Activated naive CD4-positive, alpha-beta T cell treated with anti-CD3 and anti-CD28 coated beads, Interleukin-2, amount 50 U/mL, for 72 hours (primary cell): ENCODE measurements at regions not wholly inside any gene's neighbourhood (a gene's known extent, or its start where the extent isn't known, plus 50 kb on each side); places are given as distances from the start of the nearest gene placed in this dataset.
A peak's percentile ranks its signal among the peaks of the same experiment; 100 is the strongest.

Experiments used
- ATAC-seq, 2 donors: fragments of 150-1000 bp; cut with Tn5 transposase; 2 replicates each; pipeline ENCODE4 v1.10.0; 2021; ENCODE audit warnings: mild to moderate bottlenecking in 2 of 2, moderate library complexity in 2 of 2
- DNase-seq, 2 donors: peaks; one replicate each; pipeline ENCODE4 v3.0.0; 2021 to 2022; ENCODE audit warnings: low spot score in 2 of 2
- H3K27ac Mint-ChIP-seq, 2 donors: one replicate each; pipeline ENCODE4 v1.8.0; 2022; ENCODE audit warnings: mild to moderate bottlenecking in 2 of 2, mixed read lengths in 2 of 2
- H3K36me3 Mint-ChIP-seq, 2 donors: one replicate each; pipeline ENCODE4 v1.8.0; 2022; ENCODE audit warnings: mixed read lengths in 2 of 2
- H3K9me3 Mint-ChIP-seq, 2 donors: one replicate each; pipeline ENCODE4 v1.8.0; 2022; ENCODE audit warnings: mixed read lengths in 2 of 2

- no peak for DNase-seq
- Mint-ChIP-seq H3K9me3 (no peaks in the 10 kb centered on the region), H3K36me3 (no peaks in the 10 kb centered on the region), H3K27ac (no peak overlapping the region)
- no peak for ATAC-seq
Measured at GRCh38 chr12:4014444-4014843, 141.2 kb upstream of the PARP11 start.

DNA sequence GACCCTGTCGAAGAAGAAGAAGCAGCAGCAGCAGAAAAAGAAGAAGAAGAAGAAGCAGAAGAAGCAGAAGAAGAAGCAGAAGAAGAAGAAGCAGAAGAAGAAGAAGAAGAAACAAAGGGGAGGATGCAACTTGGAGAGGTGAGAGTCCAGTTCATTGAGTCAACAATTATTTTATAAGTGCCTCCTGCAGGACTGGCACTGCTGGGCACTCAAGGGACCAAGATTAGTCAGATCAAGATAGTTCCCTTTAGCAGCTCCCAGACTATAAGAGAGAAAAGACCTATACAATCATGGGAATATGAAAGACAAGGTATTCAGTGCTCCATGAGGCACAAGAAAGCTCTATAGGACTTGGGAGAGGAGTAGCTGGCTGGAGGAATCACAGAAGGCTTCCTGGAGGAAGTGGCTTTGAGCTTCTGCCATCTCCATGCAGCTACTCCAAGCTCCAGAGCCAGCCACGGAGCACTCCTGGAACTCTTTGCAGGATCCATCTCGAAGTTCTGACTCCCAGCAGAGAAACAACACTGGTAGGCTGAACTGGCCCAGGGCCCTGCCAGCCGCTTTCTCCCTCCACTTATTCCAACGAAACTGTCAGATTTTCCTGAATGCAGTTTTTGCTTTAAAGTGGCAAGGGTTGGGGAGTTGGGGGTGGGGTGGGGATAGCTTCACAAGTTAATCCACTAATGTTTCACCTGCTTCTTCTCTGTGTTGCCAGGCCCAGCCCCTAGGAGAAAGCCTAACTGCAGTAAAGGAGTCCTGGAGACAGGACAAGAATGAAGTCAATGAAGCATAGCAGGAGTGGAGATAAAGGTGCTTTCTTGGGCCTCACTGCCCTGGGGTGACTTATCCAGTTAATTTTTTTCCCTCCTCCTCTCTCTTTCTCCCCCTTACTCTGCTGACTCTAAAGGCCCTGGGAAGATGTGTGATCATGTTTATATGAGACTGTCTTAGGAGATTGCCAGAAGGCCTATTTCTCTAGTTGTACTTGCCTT lies 140.1 kb upstream of the PARP11 start:
- DNase-seq (no peak), ATAC-seq (no peak)
- H3K9me3 Mint-ChIP-seq: no peaks in the 10 kb centered on the region
- no peaks in the 10 kb centered on the region for H3K36me3 Mint-ChIP-seq
- no peak overlapping the region for H3K27ac Mint-ChIP-seq

GRCh38 chr12:4012073-4012472 lies 138.9 kb upstream of the PARP11 start:
- Mint-ChIP-seq H3K9me3 (no peaks in the 10 kb centered on the region), H3K27ac (no peak overlapping the region), H3K36me3 (no peaks in the 10 kb centered on the region)
- DNase-seq: no peak
- ATAC-seq: no peak

DNA sequence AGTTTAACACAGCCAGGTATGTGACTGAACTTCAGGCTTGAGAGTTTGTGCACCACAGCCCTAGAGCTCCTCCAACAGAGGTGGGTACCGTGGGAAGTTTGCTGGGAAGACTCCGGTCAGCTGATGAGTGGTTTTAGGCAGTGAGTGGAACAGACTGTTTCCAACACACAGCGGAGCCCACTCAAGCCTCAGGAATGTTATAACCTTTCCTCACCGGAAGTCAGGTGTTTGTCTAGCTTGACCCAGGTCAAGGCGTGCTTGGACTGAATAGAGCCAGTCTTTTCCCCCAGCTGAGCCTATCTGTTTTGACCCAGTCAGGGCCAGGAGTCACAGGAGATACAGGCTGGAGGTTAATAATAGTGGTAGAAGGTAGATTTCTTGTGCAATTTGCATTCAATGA lies 138.4 kb upstream of the PARP11 start:
- H3K27ac Mint-ChIP-seq: no peak overlapping the region
- no peaks in the 10 kb centered on the region for H3K9me3 Mint-ChIP-seq
- H3K36me3 Mint-ChIP-seq: no peaks in the 10 kb centered on the region
- DNase-seq (no peak), ATAC-seq (no peak)

- H3K9me3 Mint-ChIP-seq: no peaks in the 10 kb centered on the region
- H3K36me3 Mint-ChIP-seq: no peaks in the 10 kb centered on the region
- no peak overlapping the region for H3K27ac Mint-ChIP-seq
- ATAC-seq (no peak), DNase-seq (no peak)
Measured at GRCh38 chr12:4009979-4010704, 136.9 kb upstream of the PARP11 start.

DNA sequence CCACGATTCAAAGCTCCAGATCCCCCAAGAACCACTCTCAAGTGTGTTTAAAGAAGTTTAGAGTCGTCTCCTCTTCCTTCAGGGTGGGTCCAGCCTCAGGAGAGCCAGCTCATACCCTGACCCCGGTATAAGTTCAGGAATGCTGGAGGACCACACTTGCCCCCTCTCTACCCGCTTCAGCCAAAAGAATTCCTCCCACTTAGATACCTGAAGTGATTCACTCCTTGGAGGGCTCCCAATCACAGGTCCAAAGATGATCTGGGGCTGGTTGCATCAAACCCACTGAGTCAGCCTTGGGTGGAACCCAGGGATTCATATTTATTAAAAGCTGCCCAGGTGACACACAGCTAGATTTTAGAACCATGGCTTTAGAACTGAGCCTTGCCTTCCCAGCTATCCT lies 133.5 kb upstream of the PARP11 start:
- no peak overlapping the region for H3K27ac Mint-ChIP-seq
- ATAC-seq: no peak
- no peaks in the 10 kb centered on the region for H3K9me3 Mint-ChIP-seq
- H3K36me3 Mint-ChIP-seq: no peaks in the 10 kb centered on the region
- no peak for DNase-seq

DNA sequence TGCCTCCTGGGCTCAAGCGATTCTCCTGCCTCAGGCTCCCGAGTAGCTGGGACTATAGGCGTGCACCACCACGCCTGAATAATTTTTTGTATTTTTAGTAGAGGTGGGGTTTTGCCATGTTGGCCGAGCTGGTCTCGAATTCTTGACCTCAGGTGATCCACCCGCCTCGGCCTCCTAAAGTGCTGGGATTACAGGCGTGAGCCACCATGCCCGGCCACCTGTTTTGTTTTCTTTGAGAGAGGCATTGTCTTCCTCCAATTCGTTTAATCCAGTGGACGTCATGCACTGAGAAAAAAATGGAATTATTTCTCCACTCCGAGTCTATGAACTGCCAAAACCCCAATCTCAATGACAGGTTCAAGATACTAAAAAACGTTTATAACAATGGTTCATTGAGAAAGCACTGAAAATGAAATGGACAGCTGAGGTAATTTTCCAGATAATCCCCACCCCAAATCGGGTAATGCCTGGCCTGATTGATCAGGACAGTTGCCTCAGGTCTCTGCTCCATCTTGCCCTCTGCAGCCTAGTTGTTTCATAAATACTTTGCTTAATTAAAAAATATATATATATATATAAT lies 132.7 kb upstream of the PARP11 start:
- peaks cover 0 to 2% of the 10 kb centered on the region in 2 donors for H3K9me3 Mint-ChIP-seq
- ATAC-seq (no peak), DNase-seq (no peak)
- no peak overlapping the region for H3K27ac Mint-ChIP-seq
- no peaks in the 10 kb centered on the region for H3K36me3 Mint-ChIP-seq

DNA sequence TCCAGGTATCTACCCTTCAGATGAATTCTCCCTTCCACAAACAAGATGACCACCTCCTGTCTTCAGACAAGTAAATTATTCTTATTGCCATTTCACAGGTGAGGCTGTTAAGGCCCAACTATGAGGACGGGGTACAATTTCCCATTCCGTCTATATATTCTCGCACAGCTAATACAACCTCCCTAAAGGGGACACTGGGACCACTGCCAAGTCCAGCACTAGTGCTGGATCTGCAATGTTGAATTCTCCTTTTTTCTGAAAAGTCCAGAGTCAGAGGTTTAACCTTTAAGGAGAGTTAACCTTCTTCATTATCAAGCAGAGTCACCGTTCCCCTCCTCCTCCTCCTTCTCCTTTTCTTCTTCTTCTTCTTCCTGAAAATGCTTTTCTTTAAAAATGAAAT lies 130.4 kb upstream of the PARP11 start:
- H3K9me3 Mint-ChIP-seq: peaks cover 0 to 10% of the 10 kb centered on the region in 2 donors
- DNase-seq (no peak), ATAC-seq (no peak)
- H3K27ac Mint-ChIP-seq: no peak overlapping the region
- H3K36me3 Mint-ChIP-seq: no peaks in the 10 kb centered on the region

DNA sequence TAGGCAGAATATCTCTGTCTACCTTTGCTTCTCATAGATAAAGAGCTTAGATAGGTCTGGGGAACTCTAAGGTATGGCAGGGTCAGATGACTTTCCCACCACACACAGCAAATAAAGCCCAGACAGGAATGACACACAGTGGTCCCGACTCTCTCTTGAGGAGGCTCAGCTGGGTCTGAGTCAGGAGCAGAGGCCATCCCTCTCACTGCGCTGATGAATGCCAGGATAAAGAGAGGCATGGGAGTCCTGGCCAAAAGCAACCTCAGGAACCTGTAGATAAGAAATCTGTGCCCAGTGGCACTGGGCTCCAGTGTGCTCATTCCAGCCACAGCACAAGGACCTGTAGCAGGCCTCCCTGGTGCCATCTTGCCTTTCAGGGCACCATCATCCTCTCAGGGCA lies 129.4 kb upstream of the PARP11 start:
- Mint-ChIP-seq H3K27ac (no peak overlapping the region), H3K9me3 (peaks cover 0 to 10% of the 10 kb centered on the region in 2 donors), H3K36me3 (no peaks in the 10 kb centered on the region)

DNA sequence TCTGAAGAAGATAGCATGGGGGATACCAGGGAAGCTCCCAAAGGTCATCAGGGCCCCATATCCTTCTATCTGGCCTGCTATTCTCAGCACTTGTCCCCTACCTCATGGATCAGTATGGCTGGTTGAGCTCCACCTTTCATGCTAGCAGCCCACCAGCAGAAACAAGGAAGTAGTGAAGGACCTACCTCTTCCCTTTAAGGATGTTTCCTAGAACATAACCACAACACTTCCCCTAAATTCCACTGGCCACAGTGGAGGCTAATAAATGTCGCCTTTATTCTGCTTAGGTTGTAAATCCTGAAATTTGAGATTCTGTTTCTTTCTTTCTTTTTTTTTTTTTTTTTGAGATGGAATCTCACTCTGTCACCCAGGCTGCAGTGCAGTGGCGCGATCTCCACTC lies 128.6 kb upstream of the PARP11 start:
- ATAC-seq (no peak), DNase-seq (no peak)
- no peak overlapping the region for H3K27ac Mint-ChIP-seq
- peaks cover 0 to 10% of the 10 kb centered on the region in 2 donors for H3K9me3 Mint-ChIP-seq
- H3K36me3 Mint-ChIP-seq: no peaks in the 10 kb centered on the region

More for the DNA sequence above, 129.4 kb upstream of the PARP11 start:
- DNase-seq (no peak), ATAC-seq (no peak)

GRCh38 chr12:4001031-4001430 lies 127.8 kb upstream of the PARP11 start:
- Mint-ChIP-seq H3K27ac (no peak overlapping the region), H3K36me3 (no peaks in the 10 kb centered on the region), H3K9me3 (peaks cover 0 to 10% of the 10 kb centered on the region in 2 donors)
- ATAC-seq (no peak), DNase-seq (no peak)

DNA sequence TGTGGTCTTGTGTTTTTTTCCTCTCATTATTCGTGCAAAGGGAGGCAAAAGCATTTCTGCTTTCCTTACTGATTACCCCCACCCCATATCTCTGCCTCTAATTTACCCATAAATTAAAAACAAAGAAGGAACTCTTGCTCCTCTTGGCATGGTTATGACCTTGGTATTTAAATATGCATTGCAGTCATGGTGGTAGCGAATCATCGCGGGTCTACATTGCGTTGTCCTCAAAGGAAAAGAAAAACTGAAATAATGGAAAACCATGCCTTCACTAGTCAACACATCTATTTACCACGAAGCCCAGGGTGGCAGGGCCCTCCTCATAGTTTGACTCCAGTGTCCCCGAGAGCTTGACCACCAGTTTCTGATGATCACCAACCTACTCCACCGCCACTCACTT lies 126.7 kb upstream of the PARP11 start:
- ATAC-seq (peak in 1 of 2 donors; percentile 9), DNase-seq (no peak)
- H3K27ac Mint-ChIP-seq: no peak overlapping the region
- H3K9me3 Mint-ChIP-seq: peaks cover 0 to 10% of the 10 kb centered on the region in 2 donors
- no peaks in the 10 kb centered on the region for H3K36me3 Mint-ChIP-seq

- DNase-seq (no peak), ATAC-seq (no peak)
- Mint-ChIP-seq H3K36me3 (no peaks in the 10 kb centered on the region), H3K27ac (no peak overlapping the region), H3K9me3 (peaks cover 0 to 10% of the 10 kb centered on the region in 2 donors)
Measured at GRCh38 chr12:3998968-3999792, 126.0 kb upstream of the PARP11 start.

GRCh38 chr12:3998397-3998796 lies 125.2 kb upstream of the PARP11 start:
- Mint-ChIP-seq H3K36me3 (no peaks in the 10 kb centered on the region), H3K27ac (peak overlapping the region in 1 of 2 donors; percentile 47), H3K9me3 (peaks cover 0 to 10% of the 10 kb centered on the region in 2 donors)
- ATAC-seq (peak in 1 of 2 donors; percentile 59), DNase-seq (no peak)

DNA sequence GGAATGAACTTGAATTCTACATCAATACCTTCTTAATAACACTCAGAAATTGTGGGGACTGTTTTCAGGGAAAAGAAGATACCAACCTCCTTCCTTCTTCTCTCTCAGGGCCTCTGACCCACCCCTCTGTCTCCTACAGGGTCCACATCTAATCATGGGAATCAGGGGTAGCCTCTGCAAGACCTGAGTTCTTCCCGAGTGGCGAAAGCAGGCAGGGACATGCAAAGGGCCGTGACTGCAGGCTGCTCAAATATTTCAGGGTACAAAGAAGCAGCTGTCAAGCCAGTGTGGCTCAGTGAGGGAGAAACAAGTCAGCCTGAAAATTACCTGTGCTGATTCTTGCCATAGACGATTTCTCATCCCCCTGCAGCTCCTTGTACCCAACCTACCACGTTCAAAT lies 123.1 kb upstream of the PARP11 start:
- ATAC-seq (peak in 1 of 2 donors; percentile 9), DNase-seq (no peak)
- peaks cover 0 to 10% of the 10 kb centered on the region in 2 donors for H3K9me3 Mint-ChIP-seq
- no peaks in the 10 kb centered on the region for H3K36me3 Mint-ChIP-seq
- H3K27ac Mint-ChIP-seq: no peak overlapping the region

GRCh38 chr12:3995306-3995705 lies 122.1 kb upstream of the PARP11 start:
- Mint-ChIP-seq H3K9me3 (peaks cover 0 to 1% of the 10 kb centered on the region in 2 donors), H3K27ac (peak overlapping the region in 1 of 2 donors; percentile 72), H3K36me3 (no peaks in the 10 kb centered on the region)
- DNase-seq: no peak
- ATAC-seq: no peak
